ENCODE measurements at regions not wholly inside any gene's neighbourhood (a gene's known extent, or its start where the extent isn't known, plus 50 kb on each side); places are given as distances from the start of the nearest gene placed in this dataset.

GRCh38 chr5:122705851-122706250 lies 69.0 kb upstream of the SNX2 start:
- H3K4me3 ChIP-seq = no peak overlapping the region
- H3K27ac ChIP-seq = no peak overlapping the region

- Histone ChIP-seq H3K4me3 (no peak overlapping the region), H3K27ac (no peak overlapping the region)
These were observed 67.1 kb upstream of the SNX2 start for GRCh38 chr5:122707796-122708195.

- H3K4me3 ChIP-seq = no peak overlapping the region
- H3K27ac ChIP-seq = no peak overlapping the region
These were observed 61.8 kb upstream of the SNX2 start for GRCh38 chr5:122713041-122713440.

- Histone ChIP-seq H3K27ac (no peak overlapping the region), H3K4me3 (no peak overlapping the region)
These were observed 59.8 kb upstream of the SNX2 start for GRCh38 chr5:122715095-122715494.

GRCh38 chr5:122718611-122719010 lies 56.3 kb upstream of the SNX2 start:
- Histone ChIP-seq H3K27ac (no peak overlapping the region), H3K4me3 (no peak overlapping the region)

DNA sequence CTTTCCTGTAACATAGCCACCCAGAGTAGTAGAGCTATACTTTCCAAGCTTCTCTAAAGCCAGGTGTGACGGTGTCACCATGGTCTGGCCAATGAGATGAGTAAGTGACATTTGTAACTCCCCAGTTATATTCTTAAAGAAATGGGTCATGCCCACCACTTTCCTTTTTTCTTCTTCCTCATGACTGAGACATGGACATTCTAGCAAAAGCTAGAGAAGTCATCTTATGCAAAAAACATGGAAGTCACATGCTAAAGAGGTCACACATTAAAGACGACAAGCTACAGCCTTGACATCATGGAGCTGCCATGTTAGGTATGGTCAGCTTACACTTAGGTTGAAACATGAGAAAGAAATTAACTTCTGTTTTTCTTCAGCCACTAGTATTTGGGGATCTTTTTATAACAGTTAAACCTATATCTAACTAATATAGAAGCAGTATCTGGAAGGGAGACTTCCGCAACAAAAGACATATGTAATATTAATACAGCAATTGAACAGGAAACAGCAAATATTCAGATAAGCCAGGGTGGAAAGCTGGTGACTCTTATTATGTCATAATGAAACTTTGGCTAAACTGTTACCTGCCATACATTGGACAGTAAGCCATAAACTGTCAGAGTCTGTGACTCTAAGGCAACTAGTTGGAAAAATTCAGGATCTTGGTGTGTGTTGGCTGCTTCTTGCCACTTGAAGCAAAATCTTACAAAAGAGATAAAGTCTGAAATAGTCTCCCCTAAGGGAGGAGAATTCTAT lies 54.7 kb upstream of the SNX2 start:
- Histone ChIP-seq H3K4me3 (no peak overlapping the region), H3K27ac (no peak overlapping the region)

- Histone ChIP-seq H3K4me3 (no peak overlapping the region), H3K27ac (no peak overlapping the region)
These were observed 53.8 kb upstream of the SNX2 start for GRCh38 chr5:122721127-122721526.

- Histone ChIP-seq H3K4me3 (no peak overlapping the region), H3K27ac (no peak overlapping the region)
These were observed 52.5 kb upstream of the SNX2 start for GRCh38 chr5:122722341-122722740.

DNA sequence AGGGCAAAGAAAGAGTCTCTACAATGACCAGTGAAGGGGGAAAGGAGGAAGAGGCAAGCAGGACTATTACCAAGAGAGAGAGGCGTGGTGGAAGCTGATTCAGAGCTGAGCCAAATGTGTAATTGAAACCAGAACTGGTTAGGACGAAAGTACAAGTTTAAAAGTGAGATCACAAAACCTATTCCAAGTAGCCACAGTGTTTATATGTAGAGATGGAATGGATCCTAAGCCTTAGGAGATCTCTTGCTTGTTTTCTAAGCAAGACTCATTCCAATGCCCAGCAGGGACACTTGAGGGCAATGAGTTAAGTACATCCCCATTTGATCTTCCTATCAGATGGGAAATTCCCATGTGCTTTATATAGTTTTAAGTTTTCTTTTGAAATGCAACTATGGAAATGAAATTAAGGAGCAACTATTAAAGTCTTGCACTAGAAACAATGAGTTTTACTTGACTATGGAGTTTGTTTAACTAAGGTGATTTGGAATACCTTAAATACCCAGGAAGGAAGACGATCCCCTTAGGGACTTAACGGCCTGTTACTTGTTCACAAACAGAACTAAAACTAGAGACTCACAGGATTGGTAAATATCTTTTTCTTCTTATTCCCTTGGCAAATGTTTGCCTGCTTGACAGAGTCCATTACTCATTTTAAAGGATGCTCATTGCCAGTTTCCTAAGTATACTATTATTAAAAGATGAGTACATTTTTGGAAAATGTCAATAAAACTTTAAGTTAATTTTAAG lies 51.1 kb upstream of the SNX2 start:
- Histone ChIP-seq H3K4me3 (no peak overlapping the region), H3K27ac (peak overlapping the region in 1 of 21 experiments; percentile 10)

Data from skin epidermis (tissue), 12 donors.